ENCODE measurements at regions not wholly inside any gene's neighbourhood (a gene's known extent, or its start where the extent isn't known, plus 50 kb on each side); places are given as distances from the start of the nearest gene placed in this dataset.

DNA sequence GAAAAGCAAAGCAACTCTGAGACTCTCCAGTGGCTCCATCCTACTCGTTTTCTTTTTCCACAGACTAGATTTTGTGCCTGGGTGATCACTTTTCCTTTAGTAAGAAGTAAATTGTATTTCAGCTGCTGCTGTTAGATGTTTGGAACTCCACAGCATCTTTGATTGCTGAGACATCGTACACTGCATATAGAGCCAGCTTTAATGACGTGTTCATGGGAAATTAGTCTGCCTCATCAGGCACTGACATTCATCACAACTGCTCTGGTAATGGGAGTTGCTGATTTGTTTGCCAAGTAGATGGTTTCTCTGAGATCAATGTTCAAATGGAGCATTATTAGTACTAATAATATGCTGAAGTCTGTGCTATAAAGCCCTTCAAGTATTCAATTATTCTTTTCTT, 573.8 kb upstream of the NR5A2 start:
- TF ChIP-seq, protein P1, sequence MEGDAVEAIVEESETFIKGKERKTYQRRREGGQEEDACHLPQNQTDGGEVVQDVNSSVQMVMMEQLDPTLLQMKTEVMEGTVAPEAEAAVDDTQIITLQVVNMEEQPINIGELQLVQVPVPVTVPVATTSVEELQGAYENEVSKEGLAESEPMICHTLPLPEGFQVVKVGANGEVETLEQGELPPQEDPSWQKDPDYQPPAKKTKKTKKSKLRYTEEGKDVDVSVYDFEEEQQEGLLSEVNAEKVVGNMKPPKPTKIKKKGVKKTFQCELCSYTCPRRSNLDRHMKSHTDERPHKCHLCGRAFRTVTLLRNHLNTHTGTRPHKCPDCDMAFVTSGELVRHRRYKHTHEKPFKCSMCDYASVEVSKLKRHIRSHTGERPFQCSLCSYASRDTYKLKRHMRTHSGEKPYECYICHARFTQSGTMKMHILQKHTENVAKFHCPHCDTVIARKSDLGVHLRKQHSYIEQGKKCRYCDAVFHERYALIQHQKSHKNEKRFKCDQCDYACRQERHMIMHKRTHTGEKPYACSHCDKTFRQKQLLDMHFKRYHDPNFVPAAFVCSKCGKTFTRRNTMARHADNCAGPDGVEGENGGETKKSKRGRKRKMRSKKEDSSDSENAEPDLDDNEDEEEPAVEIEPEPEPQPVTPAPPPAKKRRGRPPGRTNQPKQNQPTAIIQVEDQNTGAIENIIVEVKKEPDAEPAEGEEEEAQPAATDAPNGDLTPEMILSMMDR (IDR thresholded peaks at IDR 0.05; ENCODE audit: control extremely low read depth, extremely low read depth), result no peak
- Histone ChIP-seq H3K36me3 (ENCODE audit: control insufficient read depth in 4 of 4, insufficient read depth in 4 of 4, low read length in 4 of 4) (no peaks in the 10 kb centered on the region), H3K4me1 (ENCODE audit: control insufficient read depth in 5 of 5, insufficient read depth in 5 of 5, low read length in 5 of 5) (no peaks in the 10 kb centered on the region), H3K27me3 (ENCODE audit: control insufficient read depth in 3 of 3, insufficient read depth in 3 of 3, low read length in 2 of 3) (no peaks in the 10 kb centered on the region), H3K9me3 (ENCODE audit: control insufficient read depth in 4 of 4, insufficient read depth in 3 of 4, low read length in 3 of 4) (no peaks in the 10 kb centered on the region), H3K9ac (ENCODE audit: insufficient read depth in 1 of 2, low read length in 2 of 2) (no peak overlapping the region), H3K27ac (ENCODE audit: low read depth in 1 of 2, low read length in 1 of 2) (no peak overlapping the region), H3K4me3 (no peak overlapping the region)
- no peak for DNase-seq
- 76 to 83% methylated on average over 3 of the region's 3 CpGs for WGBS, 2 donors
- no peak for ATAC-seq (ENCODE audit: insufficient read depth, low FRiP score)

DNA sequence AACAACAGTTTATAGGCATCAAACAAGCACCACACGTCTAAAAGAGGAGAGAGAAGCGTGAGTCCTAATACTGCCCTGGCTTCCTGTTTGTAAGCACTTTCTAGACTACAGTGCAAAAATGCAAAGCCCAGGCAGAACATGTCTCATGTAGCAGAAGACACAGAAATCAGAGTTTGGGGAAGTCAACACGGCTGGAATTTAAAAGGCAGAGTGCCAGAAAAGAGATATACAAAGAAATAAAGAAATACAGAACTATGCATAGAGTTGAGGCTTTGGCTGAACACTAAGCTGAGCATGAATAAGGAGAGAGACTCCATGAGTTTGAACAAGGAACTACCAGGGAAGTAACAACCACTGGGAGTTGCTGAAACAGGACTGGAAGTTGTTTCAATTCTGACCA, 566.6 kb upstream of the NR5A2 start:
- Histone ChIP-seq H3K4me3 (no peak overlapping the region), H3K9me3 (ENCODE audit: control insufficient read depth in 4 of 4, insufficient read depth in 3 of 4, low read length in 3 of 4) (peaks cover 0 to 5% (median 2%) of the 10 kb centered on the region in 4 donors), H3K27me3 (ENCODE audit: control insufficient read depth in 3 of 3, insufficient read depth in 3 of 3, low read length in 2 of 3) (no peaks in the 10 kb centered on the region), H3K9ac (ENCODE audit: insufficient read depth in 1 of 2, low read length in 2 of 2) (no peak overlapping the region), H3K27ac (ENCODE audit: low read depth in 1 of 2, low read length in 1 of 2) (no peak overlapping the region), H3K4me1 (ENCODE audit: control insufficient read depth in 5 of 5, insufficient read depth in 5 of 5, low read length in 5 of 5) (no peaks in the 10 kb centered on the region), H3K36me3 (ENCODE audit: control insufficient read depth in 4 of 4, insufficient read depth in 4 of 4, low read length in 4 of 4) (no peaks in the 10 kb centered on the region)
- ATAC-seq (ENCODE audit: insufficient read depth, low FRiP score), result peak; percentile 59
- 23 to 31% methylated on average over 3 of the region's 3 CpGs for WGBS, 2 donors
- TF ChIP-seq, protein P1 (IDR thresholded peaks at IDR 0.05; ENCODE audit: control extremely low read depth, extremely low read depth), result no peak
- DNase-seq, result peak in 1 of 3 donors; percentile 13

DNA sequence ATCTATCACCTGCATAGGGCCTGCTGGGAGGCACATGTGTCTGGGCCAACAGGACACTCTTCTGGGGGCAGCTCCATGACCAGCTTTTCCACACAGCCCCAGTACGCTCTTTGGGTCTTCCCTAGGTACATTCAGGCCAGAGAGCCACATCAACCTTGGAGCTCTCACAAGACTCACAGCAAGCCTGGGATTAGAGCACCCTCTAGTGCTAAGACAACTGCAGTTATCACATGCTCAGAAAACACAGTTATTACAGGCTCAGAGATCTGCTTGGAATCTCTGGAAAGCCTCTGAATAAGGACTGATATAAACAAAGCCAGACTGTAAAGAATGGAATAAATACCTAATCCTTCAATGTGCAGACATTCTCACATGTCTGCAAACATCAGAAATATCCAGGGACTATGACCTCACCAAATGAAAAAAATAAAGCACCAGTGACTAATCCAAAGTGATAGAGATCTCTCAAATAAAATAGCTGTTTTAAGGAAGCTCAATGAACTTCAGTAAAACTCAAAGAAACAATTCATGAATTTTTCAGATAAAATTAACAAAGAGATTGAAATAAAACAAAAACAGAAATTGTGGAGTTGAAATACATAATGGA, 563.9 kb upstream of the NR5A2 start:
- 94 to 95% methylated on average over 1 of the region's 1 CpG for WGBS, 2 donors
- Histone ChIP-seq H3K36me3 (ENCODE audit: control insufficient read depth in 4 of 4, insufficient read depth in 4 of 4, low read length in 4 of 4) (no peaks in the 10 kb centered on the region), H3K4me3 (no peak overlapping the region), H3K4me1 (ENCODE audit: control insufficient read depth in 5 of 5, insufficient read depth in 5 of 5, low read length in 5 of 5) (no peaks in the 10 kb centered on the region), H3K27ac (ENCODE audit: low read depth in 1 of 2, low read length in 1 of 2) (no peak overlapping the region), H3K9ac (ENCODE audit: insufficient read depth in 1 of 2, low read length in 2 of 2) (no peak overlapping the region), H3K27me3 (ENCODE audit: control insufficient read depth in 3 of 3, insufficient read depth in 3 of 3, low read length in 2 of 3) (no peaks in the 10 kb centered on the region), H3K9me3 (ENCODE audit: control insufficient read depth in 4 of 4, insufficient read depth in 3 of 4, low read length in 3 of 4) (peaks cover 0 to 5% (median 2%) of the 10 kb centered on the region in 4 donors)
- DNase-seq, result peak in 2 of 3 donors; percentile 20 to 41
- ATAC-seq (ENCODE audit: insufficient read depth, low FRiP score), result no peak
- TF ChIP-seq, protein P1 (IDR thresholded peaks at IDR 0.05; ENCODE audit: control extremely low read depth, extremely low read depth), result peak; percentile 15

DNA sequence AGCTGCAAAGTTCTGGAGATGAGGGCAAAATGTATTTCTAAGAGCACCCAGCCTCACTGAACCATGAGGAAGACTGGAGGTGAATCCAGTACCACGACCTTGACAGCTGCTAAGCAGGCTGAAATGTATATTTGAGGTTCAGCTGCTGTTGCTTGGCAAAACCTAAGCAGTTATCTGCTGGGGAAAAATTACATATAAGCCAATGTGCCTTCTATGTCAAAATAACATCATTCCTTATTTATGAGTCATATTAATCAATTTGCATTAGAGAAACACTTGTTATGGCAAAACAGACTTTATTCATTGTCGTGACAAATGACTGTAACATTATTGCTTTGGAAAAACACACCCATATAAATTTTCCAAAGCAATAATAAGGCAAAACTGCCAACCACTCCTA, 560.5 kb upstream of the NR5A2 start:
- no peak for DNase-seq
- no peaks in the 10 kb centered on the region for H3K36me3 ChIP-seq (ENCODE audit: control insufficient read depth in 4 of 4, insufficient read depth in 4 of 4, low read length in 4 of 4)
- WGBS, 2 donors, result 75 to 90% methylated on average over 2 of the region's 2 CpGs
- H3K9me3 ChIP-seq (ENCODE audit: control insufficient read depth in 4 of 4, insufficient read depth in 3 of 4, low read length in 3 of 4), result peaks cover 0 to 5% (median 2%) of the 10 kb centered on the region in 4 donors
- no peak for ATAC-seq (ENCODE audit: insufficient read depth, low FRiP score)
- H3K4me1 ChIP-seq (ENCODE audit: control insufficient read depth in 5 of 5, insufficient read depth in 5 of 5, low read length in 5 of 5), result no peaks in the 10 kb centered on the region
- no peak overlapping the region for H3K4me3 ChIP-seq
- H3K27me3 ChIP-seq (ENCODE audit: control insufficient read depth in 3 of 3, insufficient read depth in 3 of 3, low read length in 2 of 3), result no peaks in the 10 kb centered on the region
- H3K27ac ChIP-seq (ENCODE audit: low read depth in 1 of 2, low read length in 1 of 2), result no peak overlapping the region
- TF ChIP-seq, protein P1 (IDR thresholded peaks at IDR 0.05; ENCODE audit: control extremely low read depth, extremely low read depth), result no peak
- no peak overlapping the region for H3K9ac ChIP-seq (ENCODE audit: insufficient read depth in 1 of 2, low read length in 2 of 2)

All from lung (tissue), 11 donors.